ENCODE measurements at regions not wholly inside any gene's neighbourhood (a gene's known extent, or its start where the extent isn't known, plus 50 kb on each side); places are given as distances from the start of the nearest gene placed in this dataset.

DNA sequence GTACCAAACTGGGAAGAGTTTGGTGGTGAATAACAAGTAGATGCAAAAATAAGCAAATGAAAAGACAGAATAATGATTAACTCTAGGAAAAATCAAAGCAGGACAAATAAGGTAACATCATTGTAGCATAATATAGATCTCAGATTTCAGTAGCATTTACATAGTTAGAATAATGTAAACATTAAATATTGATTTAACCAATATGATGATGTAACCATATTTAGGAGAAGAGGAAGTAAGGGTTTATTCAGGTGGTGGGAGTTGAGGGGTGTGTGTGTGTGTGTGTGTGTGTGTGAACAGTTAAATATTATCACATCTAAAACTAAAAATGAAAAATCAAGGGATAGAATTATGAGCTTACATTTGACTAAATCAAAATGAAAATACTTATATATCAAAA, 143.4 kb downstream of the NPR3 start:
- TF ChIP-seq CTCF (IDR thresholded peaks at IDR 0.05) (no peak), POLR2A (IDR thresholded peaks at IDR 0.05) (no peak)
- no peak overlapping the region for H3K27ac ChIP-seq
- intact Hi-C loops (cut with DNase I; ENCODE audit: low total_unique reads) = loop anchor here (10.0 kb wide), 1 partner anchor 140 kb away; the partner anchor contains the start of gene NPR3
- H3K9me3 ChIP-seq = no peaks in the 10 kb centered on the region
- DNase-seq = no peak
- no peak overlapping the region for H3K4me3 ChIP-seq
- H3K36me3 ChIP-seq (ENCODE audit: low read depth, missing control alignments) = no peaks in the 10 kb centered on the region
- H3K27me3 ChIP-seq = no peaks in the 10 kb centered on the region
- H3K4me1 ChIP-seq = no peaks in the 10 kb centered on the region

DNA sequence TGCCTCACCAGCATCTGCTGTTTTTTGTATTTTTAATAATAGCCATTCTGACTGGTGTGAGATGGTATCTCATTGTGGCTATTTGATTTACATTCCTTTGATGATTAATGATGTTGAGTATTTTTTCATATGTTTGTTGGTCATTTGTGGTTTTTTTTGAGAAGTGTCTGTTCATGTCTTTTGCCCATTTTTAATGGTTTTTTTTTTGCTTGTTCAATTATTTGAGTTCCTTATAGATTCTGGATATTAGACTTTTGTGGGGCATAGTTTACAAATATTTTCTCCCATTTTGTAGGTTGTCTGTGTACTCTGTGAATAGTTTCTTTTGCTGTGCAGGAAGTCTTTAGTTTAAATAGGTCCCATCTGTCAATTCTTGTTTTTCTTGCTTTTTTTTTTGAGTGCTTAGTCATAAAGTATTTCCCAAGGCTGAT, 148.1 kb downstream of the NPR3 start:
- Histone ChIP-seq H3K4me1 (no peaks in the 10 kb centered on the region), H3K4me3 (no peak overlapping the region), H3K27me3 (no peaks in the 10 kb centered on the region), H3K27ac (no peak overlapping the region), H3K36me3 (ENCODE audit: low read depth, missing control alignments) (no peaks in the 10 kb centered on the region), H3K9me3 (no peaks in the 10 kb centered on the region)
- no peak for DNase-seq
- no peak for TF ChIP-seq CTCF (IDR thresholded peaks at IDR 0.05)
- no peak for TF ChIP-seq POLR2A (IDR thresholded peaks at IDR 0.05)
- intact Hi-C loops (cut with DNase I; ENCODE audit: low total_unique reads) = loop anchor here (10.0 kb wide), 1 partner anchor 144 kb away; the partner anchor contains the start of gene NPR3

- Histone ChIP-seq H3K27ac (no peak overlapping the region), H3K4me3 (no peak overlapping the region), H3K27me3 (no peaks in the 10 kb centered on the region), H3K36me3 (ENCODE audit: low read depth, missing control alignments) (no peaks in the 10 kb centered on the region), H3K9me3 (no peaks in the 10 kb centered on the region), H3K4me1 (no peaks in the 10 kb centered on the region)
- no peak for DNase-seq
- WGBS, 2 donors = 57 to 64% methylated on average over 5 of the region's 5 CpGs
- intact Hi-C loops (cut with DNase I; ENCODE audit: low total_unique reads) = no loop called here
- TF ChIP-seq POLR2A (IDR thresholded peaks at IDR 0.05) = no peak
- TF ChIP-seq CTCF (IDR thresholded peaks at IDR 0.05) = no peak
Observed at GRCh38 chr5:32865475-32865874, 154.4 kb downstream of the NPR3 start.

DNA sequence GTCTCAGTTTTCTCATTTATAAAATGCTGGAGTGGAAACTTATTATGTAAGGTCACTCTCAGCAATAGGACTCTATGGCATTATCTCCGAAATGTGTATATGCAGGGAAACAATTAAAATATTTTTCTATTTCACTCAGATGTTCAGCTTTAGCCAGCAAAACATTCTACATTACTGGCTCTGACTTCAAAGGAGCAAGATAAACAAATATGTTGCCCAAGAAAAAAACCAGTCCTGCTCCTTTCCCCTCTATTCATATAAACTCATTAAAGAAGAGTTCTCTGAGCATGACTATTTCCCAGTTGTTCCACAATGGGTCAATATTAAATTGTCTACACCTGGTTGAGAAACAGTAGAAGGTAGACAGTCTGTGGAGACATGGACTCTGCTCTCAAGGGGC, 155.0 kb downstream of the NPR3 start:
- Histone ChIP-seq H3K27me3 (no peaks in the 10 kb centered on the region), H3K4me3 (no peak overlapping the region), H3K9me3 (no peaks in the 10 kb centered on the region), H3K27ac (no peak overlapping the region), H3K36me3 (ENCODE audit: low read depth, missing control alignments) (no peaks in the 10 kb centered on the region), H3K4me1 (no peaks in the 10 kb centered on the region)
- TF ChIP-seq CTCF (IDR thresholded peaks at IDR 0.05) (no peak), POLR2A (IDR thresholded peaks at IDR 0.05) (no peak)
- WGBS, 2 donors = 80 to 100% methylated on average over 1 of the region's 1 CpG
- intact Hi-C loops (cut with DNase I; ENCODE audit: low total_unique reads) = no loop called here
- no peak for DNase-seq

DNA sequence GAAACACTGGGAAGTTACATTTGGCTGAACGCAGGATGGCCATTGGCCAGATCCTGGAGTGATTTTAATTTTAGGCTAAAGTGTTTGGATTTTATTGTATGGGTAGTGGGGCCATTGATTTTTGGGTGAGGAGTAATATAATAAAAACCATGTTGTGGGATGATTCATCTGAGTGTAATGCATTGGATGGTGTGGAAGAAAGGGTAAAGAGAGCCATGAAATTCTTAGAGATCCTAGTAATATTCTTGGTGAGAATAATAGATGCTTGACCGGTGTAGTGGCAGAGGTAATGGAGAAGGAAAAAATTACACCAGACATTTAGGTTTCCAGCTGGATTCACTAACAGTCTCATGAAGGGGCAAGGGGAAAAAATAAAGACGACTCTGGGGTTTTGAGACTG, 158.1 kb downstream of the NPR3 start:
- TF ChIP-seq CTCF (IDR thresholded peaks at IDR 0.05) = no peak
- no peak for TF ChIP-seq POLR2A (IDR thresholded peaks at IDR 0.05)
- no peaks in the 10 kb centered on the region for H3K4me1 ChIP-seq
- intact Hi-C loops (cut with DNase I; ENCODE audit: low total_unique reads) = no loop called here
- no peaks in the 10 kb centered on the region for H3K9me3 ChIP-seq
- no peak overlapping the region for H3K4me3 ChIP-seq
- 85 to 86% methylated on average over 3 of the region's 3 CpGs for WGBS, 2 donors
- H3K27me3 ChIP-seq = no peaks in the 10 kb centered on the region
- DNase-seq = no peak
- no peak overlapping the region for H3K27ac ChIP-seq
- no peaks in the 10 kb centered on the region for H3K36me3 ChIP-seq (ENCODE audit: low read depth, missing control alignments)
